Uterus (tissue), 3 donors: ENCODE measurements at regions not wholly inside any gene's neighbourhood (a gene's known extent, or its start where the extent isn't known, plus 50 kb on each side); places are given as distances from the start of the nearest gene placed in this dataset.

ENCODE experiments used
- DNase-seq, 2 donors: peaks; one replicate each; pipeline ENCODE4 v3.0.0-alpha.2; 2019 to 2020
- H3K27ac ChIP-seq, 2 donors: fragments of 200-600 bp; sonication (generic); 1 replicate in 1 of 2; 2 replicates in 1 of 2; pipeline ENCODE4 v1.5.1; 2016 to 2018
- H3K27me3 ChIP-seq, 2 donors: fragments of 200-600 bp; sonication (generic); one replicate each; pipeline ENCODE4 v1.5.1; 2018 to 2019; ENCODE audit warnings: control low read depth in 1 of 2
- H3K36me3 ChIP-seq, 2 donors: fragments of 200-600 bp; sonication (generic); one replicate each; pipeline ENCODE4 v1.5.1; 2019; ENCODE audit warnings: control low read depth in 1 of 2
- H3K4me1 ChIP-seq, 2 donors: fragments of 200-600 bp; sonication (generic); one replicate each; pipeline ENCODE4 v1.5.1; 2018 to 2019; ENCODE audit warnings: control low read depth in 1 of 2
- H3K4me3 ChIP-seq, 2 donors: fragments of 200-600 bp; sonication (generic); 1 replicate in 1 of 2; 2 replicates in 1 of 2; pipeline ENCODE4 v1.5.1; 2018 to 2019; ENCODE audit warnings: mild to moderate bottlenecking in 1 of 2
- H3K9me3 ChIP-seq, 2 donors: fragments of 200-600 bp; sonication (generic); one replicate each; pipeline ENCODE4 v1.5.1; 2019; ENCODE audit warnings: control low read depth in 1 of 2
- CTCF ChIP-seq, 4 experiments: fragments of 200-600 bp in 2 of 4; fragments of 450-650 bp in 2 of 4; sonication (generic) in 2 of 4; IDR thresholded peaks; one replicate each; pipeline ENCODE4 v1.5.1; 2016 to 2019; ENCODE audit warnings: antibody characterized with exemption in 4 of 4, mild to moderate bottlenecking in 2 of 4, moderate library complexity in 1 of 4
- POLR2A ChIP-seq, 2 donors: fragments of 450-650 bp; IDR thresholded peaks; one replicate each; pipeline ENCODE4 v1.6.1; 2016; ENCODE audit warnings: antibody characterized with exemption in 2 of 2, mild to moderate bottlenecking in 1 of 2, moderate library complexity in 1 of 2
- intact Hi-C: fragments of 100-400 bp; cut with DNase I; formaldehyde crosslinking; loops from one replicate; pipeline ENCODE4 v1.15.1; 2023; ENCODE audit warnings: low total_unique reads
- donor health status: DM: yes; HTN: yes; CAD: no.

GRCh38 chrX:125387945-125388344 is 68.3 kb downstream of the TEX13C start:
- H3K36me3 ChIP-seq = no peaks in the 10 kb centered on the region
- intact Hi-C loops = no loop called here
- no peak for TF ChIP-seq CTCF (IDR thresholded peaks at IDR 0.05)

DNA sequence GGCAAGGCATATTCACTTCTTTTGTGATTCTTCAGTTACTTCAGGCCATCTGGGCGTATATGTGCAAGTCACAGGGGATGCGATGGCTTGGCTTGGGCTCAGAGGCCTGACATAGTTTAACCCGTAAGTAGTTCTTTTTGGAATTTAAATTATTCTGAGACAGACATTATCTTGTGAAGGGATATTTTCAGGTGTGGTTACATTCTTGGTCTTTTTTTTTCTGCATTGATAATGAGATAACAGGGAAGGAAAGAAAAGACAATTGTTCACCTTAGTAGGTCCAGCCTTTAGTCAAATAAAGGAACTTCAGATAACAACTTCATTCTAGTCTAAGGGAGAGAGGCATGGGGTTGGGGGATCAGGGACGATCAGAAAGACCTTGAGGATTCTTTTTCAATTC is 74.8 kb downstream of the TEX13C start:
- no peak for TF ChIP-seq POLR2A (IDR thresholded peaks at IDR 0.05)
- no peak for TF ChIP-seq CTCF (IDR thresholded peaks at IDR 0.05)

More at GRCh38 chrX:125387945-125388344, 68.3 kb downstream of the TEX13C start:
- Histone ChIP-seq H3K27me3 (no peaks in the 10 kb centered on the region), H3K9me3 (no peaks in the 10 kb centered on the region), H3K27ac (no peak overlapping the region), H3K4me1 (no peaks in the 10 kb centered on the region), H3K4me3 (no peak overlapping the region)
- DNase-seq = no peak

GRCh38 chrX:125395626-125396025 is 76.0 kb downstream of the TEX13C start:
- Histone ChIP-seq H3K27ac (no peak overlapping the region), H3K27me3 (no peaks in the 10 kb centered on the region), H3K36me3 (no peaks in the 10 kb centered on the region), H3K4me1 (no peaks in the 10 kb centered on the region), H3K4me3 (no peak overlapping the region), H3K9me3 (no peaks in the 10 kb centered on the region)
- DNase-seq = no peak
- intact Hi-C loops = no loop called here
- TF ChIP-seq POLR2A (IDR thresholded peaks at IDR 0.05) (no peak), CTCF (IDR thresholded peaks at IDR 0.05) (no peak)

More for the DNA sequence above, 74.8 kb downstream of the TEX13C start:
- Histone ChIP-seq H3K36me3 (no peaks in the 10 kb centered on the region), H3K4me3 (no peak overlapping the region), H3K9me3 (no peaks in the 10 kb centered on the region), H3K27me3 (no peaks in the 10 kb centered on the region), H3K27ac (no peak overlapping the region), H3K4me1 (no peaks in the 10 kb centered on the region)
- no peak for DNase-seq
- intact Hi-C loops = no loop called here

- intact Hi-C loops = no loop called here
- no peak overlapping the region for H3K4me3 ChIP-seq
- H3K9me3 ChIP-seq = no peaks in the 10 kb centered on the region
- DNase-seq = no peak
- no peak overlapping the region for H3K27ac ChIP-seq
- H3K27me3 ChIP-seq = no peaks in the 10 kb centered on the region
- H3K36me3 ChIP-seq = no peaks in the 10 kb centered on the region
- TF ChIP-seq POLR2A (IDR thresholded peaks at IDR 0.05) (no peak), CTCF (IDR thresholded peaks at IDR 0.05) (no peak)
- no peaks in the 10 kb centered on the region for H3K4me1 ChIP-seq
These were observed 79.3 kb downstream of the TEX13C start for GRCh38 chrX:125398959-125399440.

DNA sequence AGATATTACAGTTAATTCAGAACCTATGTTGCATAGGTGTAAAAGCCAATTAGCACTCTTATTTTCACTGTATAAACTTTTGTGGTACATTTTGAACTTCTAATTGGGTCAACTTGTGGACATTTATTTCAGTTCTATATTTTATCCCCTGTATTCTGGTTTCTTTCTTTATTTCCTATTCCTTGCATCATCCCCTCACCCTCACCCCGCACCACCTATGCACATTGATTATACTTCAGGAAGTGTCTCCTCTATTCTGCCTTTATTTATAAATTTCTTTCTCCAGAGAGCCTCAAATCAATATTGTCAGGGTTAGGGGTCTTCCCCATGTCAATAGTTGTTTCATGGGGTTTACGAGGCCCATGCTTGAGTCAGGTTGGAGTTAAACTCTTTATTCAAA is 83.1 kb downstream of the TEX13C start:
- H3K4me1 ChIP-seq = no peaks in the 10 kb centered on the region
- intact Hi-C loops = no loop called here
- no peak overlapping the region for H3K27ac ChIP-seq
- H3K36me3 ChIP-seq = no peaks in the 10 kb centered on the region
- no peak for DNase-seq
- no peaks in the 10 kb centered on the region for H3K27me3 ChIP-seq
- TF ChIP-seq POLR2A (IDR thresholded peaks at IDR 0.05) (no peak), CTCF (IDR thresholded peaks at IDR 0.05) (no peak)
- H3K9me3 ChIP-seq = no peaks in the 10 kb centered on the region
- no peak overlapping the region for H3K4me3 ChIP-seq
